Mesothelial cell of epicardium (in vitro differentiated cells): ENCODE measurements at regions not wholly inside any gene's neighbourhood (a gene's known extent, or its start where the extent isn't known, plus 50 kb on each side); places are given as distances from the start of the nearest gene placed in this dataset.

Source experiments
- DNase-seq, 2 experiments: peaks; one replicate each; pipeline ENCODE4 v3.0.0; 2021; ENCODE audit warnings: low spot score in 2 of 2; ENCODE audit not compliant: unreplicated experiment in 2 of 2
- H3K27ac Mint-ChIP-seq: 2 replicates; pipeline ENCODE4 v1.8.0; 2021; ENCODE audit warnings: mixed read lengths
- H3K27me3 Mint-ChIP-seq: 2 replicates; pipeline ENCODE4 v1.8.0; 2021; ENCODE audit warnings: low read depth, mixed read lengths
- H3K36me3 Mint-ChIP-seq: 2 replicates; pipeline ENCODE4 v1.8.0; 2021; ENCODE audit warnings: mixed read lengths
- H3K4me1 Mint-ChIP-seq: 2 replicates; pipeline ENCODE4 v1.8.0; 2021; ENCODE audit warnings: mixed read lengths
- H3K4me3 Mint-ChIP-seq: 2 replicates; pipeline ENCODE4 v1.8.0; 2021; ENCODE audit warnings: mild to moderate bottlenecking, moderate library complexity, mixed read lengths
- H3K9me3 Mint-ChIP-seq: 2 replicates; pipeline ENCODE4 v1.8.0; 2021; ENCODE audit warnings: mixed read lengths
- TF ChIP-seq, protein P1 (sequence below): fragments of 200-600 bp; sonication (generic); IDR thresholded peaks from one replicate; pipeline ENCODE4 v1.5.0; 2021; ENCODE audit warnings: antibody characterized with exemption; ENCODE audit not compliant: unreplicated experiment

DNA sequence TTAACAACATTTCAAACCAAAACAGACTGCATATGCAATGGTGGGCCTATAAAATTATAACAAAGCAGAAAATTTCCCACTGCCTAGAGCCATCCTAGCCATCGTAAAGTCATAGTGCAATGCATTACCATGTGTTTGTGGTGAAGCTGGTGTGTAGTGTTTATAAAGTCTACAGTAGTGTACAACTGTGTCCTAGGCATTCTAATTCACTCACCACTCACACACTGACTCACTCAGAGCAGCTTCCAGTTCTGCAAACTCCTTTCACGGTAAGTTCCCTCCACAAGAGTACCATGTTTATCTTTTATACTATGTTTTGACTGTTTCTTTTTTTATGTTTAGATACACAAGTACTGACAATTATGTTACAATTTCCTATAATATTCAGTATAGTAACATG, 1104.1 kb upstream of the PHF14 start:
- Mint-ChIP-seq H3K27me3 (no peaks in the 10 kb centered on the region), H3K4me3 (no peak overlapping the region), H3K9me3 (peaks cover 11% of the 10 kb centered on the region), H3K36me3 (no peaks in the 10 kb centered on the region), H3K4me1 (no peaks in the 10 kb centered on the region), H3K27ac (no peak overlapping the region)
- TF ChIP-seq, protein P1, sequence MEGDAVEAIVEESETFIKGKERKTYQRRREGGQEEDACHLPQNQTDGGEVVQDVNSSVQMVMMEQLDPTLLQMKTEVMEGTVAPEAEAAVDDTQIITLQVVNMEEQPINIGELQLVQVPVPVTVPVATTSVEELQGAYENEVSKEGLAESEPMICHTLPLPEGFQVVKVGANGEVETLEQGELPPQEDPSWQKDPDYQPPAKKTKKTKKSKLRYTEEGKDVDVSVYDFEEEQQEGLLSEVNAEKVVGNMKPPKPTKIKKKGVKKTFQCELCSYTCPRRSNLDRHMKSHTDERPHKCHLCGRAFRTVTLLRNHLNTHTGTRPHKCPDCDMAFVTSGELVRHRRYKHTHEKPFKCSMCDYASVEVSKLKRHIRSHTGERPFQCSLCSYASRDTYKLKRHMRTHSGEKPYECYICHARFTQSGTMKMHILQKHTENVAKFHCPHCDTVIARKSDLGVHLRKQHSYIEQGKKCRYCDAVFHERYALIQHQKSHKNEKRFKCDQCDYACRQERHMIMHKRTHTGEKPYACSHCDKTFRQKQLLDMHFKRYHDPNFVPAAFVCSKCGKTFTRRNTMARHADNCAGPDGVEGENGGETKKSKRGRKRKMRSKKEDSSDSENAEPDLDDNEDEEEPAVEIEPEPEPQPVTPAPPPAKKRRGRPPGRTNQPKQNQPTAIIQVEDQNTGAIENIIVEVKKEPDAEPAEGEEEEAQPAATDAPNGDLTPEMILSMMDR, result no peak
- no peak for DNase-seq

- H3K4me1 Mint-ChIP-seq, result no peaks in the 10 kb centered on the region
- no peak for DNase-seq
- TF ChIP-seq, protein P1, result no peak
- H3K27me3 Mint-ChIP-seq, result no peaks in the 10 kb centered on the region
- no peaks in the 10 kb centered on the region for H3K36me3 Mint-ChIP-seq
- H3K9me3 Mint-ChIP-seq, result peaks cover 11% of the 10 kb centered on the region
- H3K27ac Mint-ChIP-seq, result no peak overlapping the region
- no peak overlapping the region for H3K4me3 Mint-ChIP-seq
Observed at GRCh38 chr7:9870674-9871073, 1103.0 kb upstream of the PHF14 start.

GRCh38 chr7:9874182-9874581, 1099.5 kb upstream of the PHF14 start:
- Mint-ChIP-seq H3K4me3 (no peak overlapping the region), H3K27ac (no peak overlapping the region), H3K27me3 (no peaks in the 10 kb centered on the region), H3K9me3 (peaks cover 4% of the 10 kb centered on the region), H3K36me3 (no peaks in the 10 kb centered on the region), H3K4me1 (no peaks in the 10 kb centered on the region)
- TF ChIP-seq, protein P1, result no peak
- DNase-seq, result no peak

- no peak for DNase-seq
- TF ChIP-seq, protein P1, result no peak
- H3K27ac Mint-ChIP-seq, result no peak overlapping the region
- H3K4me3 Mint-ChIP-seq, result no peak overlapping the region
- no peaks in the 10 kb centered on the region for H3K36me3 Mint-ChIP-seq
- peaks cover 4% of the 10 kb centered on the region for H3K9me3 Mint-ChIP-seq
- no peaks in the 10 kb centered on the region for H3K4me1 Mint-ChIP-seq
- no peaks in the 10 kb centered on the region for H3K27me3 Mint-ChIP-seq
Observed at GRCh38 chr7:9876053-9876452, 1097.6 kb upstream of the PHF14 start.

DNA sequence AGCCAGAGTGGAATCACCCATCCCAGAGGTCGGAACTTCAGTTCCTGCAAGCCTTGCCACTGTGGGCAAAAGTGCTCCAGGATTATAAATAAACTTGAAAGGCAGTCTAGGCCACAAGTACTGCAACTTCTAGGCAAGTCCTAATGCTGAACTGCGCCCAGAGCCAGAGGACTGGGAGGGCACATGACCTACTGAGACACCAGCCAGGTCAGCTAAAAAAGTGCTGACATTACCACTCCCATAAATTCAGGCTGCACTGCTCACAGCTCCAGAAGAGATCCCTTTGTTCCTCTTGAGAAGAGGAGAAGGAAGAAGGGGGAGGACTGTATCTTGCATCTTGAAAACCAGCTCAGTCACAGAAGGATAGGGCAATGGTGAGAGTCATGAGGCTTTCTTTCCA, 1084.1 kb upstream of the PHF14 start:
- Mint-ChIP-seq H3K27ac (no peak overlapping the region), H3K36me3 (peaks cover 2% of the 10 kb centered on the region), H3K4me1 (no peaks in the 10 kb centered on the region), H3K27me3 (no peaks in the 10 kb centered on the region), H3K9me3 (peaks cover 34% of the 10 kb centered on the region), H3K4me3 (no peak overlapping the region)
- TF ChIP-seq, protein P1, result no peak
- no peak for DNase-seq

- TF ChIP-seq, protein P1, result peak; percentile 25
- Mint-ChIP-seq H3K27me3 (no peaks in the 10 kb centered on the region), H3K9me3 (peaks cover 38% of the 10 kb centered on the region)
Observed at GRCh38 chr7:9890092-9890491, 1083.6 kb upstream of the PHF14 start.

More at GRCh38 chr7:9890092-9890491, 1083.6 kb upstream of the PHF14 start:
- DNase-seq, result no peak
- no peak overlapping the region for H3K4me3 Mint-ChIP-seq
- no peak overlapping the region for H3K27ac Mint-ChIP-seq
- H3K36me3 Mint-ChIP-seq, result peaks cover 2% of the 10 kb centered on the region
- no peaks in the 10 kb centered on the region for H3K4me1 Mint-ChIP-seq
